ENCODE measurements at regions not wholly inside any gene's neighbourhood (a gene's known extent, or its start where the extent isn't known, plus 50 kb on each side); places are given as distances from the start of the nearest gene placed in this dataset.

DNA sequence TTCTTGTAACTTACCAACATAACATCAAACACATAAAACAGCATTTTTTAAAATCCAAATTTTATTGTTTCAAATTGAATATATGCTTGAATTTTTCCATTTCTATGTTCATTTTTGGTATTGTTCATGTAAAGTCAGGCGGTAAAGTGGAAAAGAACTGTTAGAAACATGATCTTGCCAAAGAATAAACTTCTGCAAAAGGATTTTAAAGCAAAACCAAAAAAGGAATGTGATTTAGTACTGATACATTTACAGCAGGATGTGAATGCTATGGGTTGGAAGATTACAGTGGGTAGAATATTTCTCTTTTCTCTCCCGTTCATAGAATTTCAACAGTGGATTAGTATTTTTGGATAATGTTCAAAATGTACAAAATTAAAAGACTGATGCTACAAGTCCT is 277.2 kb upstream of the MPDZ start:
- Histone ChIP-seq H3K4me1 (ENCODE audit: insufficient read depth) (no peaks in the 10 kb centered on the region; the same call in 1 of the 2 replicates), H3K36me3 (ENCODE audit: insufficient read depth) (no peaks in the 10 kb centered on the region), H3F3A (replicated peaks; ENCODE audit: low read depth) (no peaks in the 10 kb centered on the region), H3K79me2 (replicated peaks; ENCODE audit: insufficient read depth) (no peaks in the 10 kb centered on the region), H4K20me1 (replicated peaks; ENCODE audit: insufficient read depth) (no peaks in the 10 kb centered on the region), H3K4me2 (no peak overlapping the region), H3K4me3 (no peak overlapping the region), H3K27ac (ENCODE audit: low read depth) (no peak overlapping the region), H2AFZ (no peak overlapping the region), H3K27me3 (ENCODE audit: insufficient read depth) (no peaks in the 10 kb centered on the region), H3K9me2 (ENCODE audit: insufficient read depth) (no peaks in the 10 kb centered on the region)
- Mint-ChIP-seq H3K4me3 (no peak overlapping the region), H3K36me3 (ENCODE audit: low read depth) (no peaks in the 10 kb centered on the region), H3K27me3 (ENCODE audit: insufficient read depth, low read depth, poor library complexity) (no peaks in the 10 kb centered on the region), H3K27ac (no peak overlapping the region), H3K4me1 (peaks cover 14% of the 10 kb centered on the region; the same call in 2 of the 3 replicates), H3K9me3 (no peaks in the 10 kb centered on the region)
- ATAC-seq (no peak), DNase-seq (ENCODE audit: low spot score) (no peak)
- TF ChIP-seq JUNB (IDR thresholded peaks at IDR 0.05; ENCODE audit: unreplicated experiment), result no peak
- TF ChIP-seq ZNF331 (CRISPR knock-in tag; IDR thresholded peaks at IDR 0.05; ENCODE audit: low read depth), result no peak
- no peak for TF ChIP-seq EZH2 (IDR thresholded peaks at IDR 0.05; ENCODE audit: low read depth, unreplicated experiment)
- TF ChIP-seq STAT1 (IDR thresholded peaks at IDR 0.05; ENCODE audit: unreplicated experiment), result no peak
- no peak for TF ChIP-seq ZNF114 (CRISPR knock-in tag; IDR thresholded peaks at IDR 0.05)
- no peak for TF ChIP-seq POLR2AphosphoS5 (IDR thresholded peaks at IDR 0.05; ENCODE audit: low read depth)
- TF ChIP-seq, protein P1, sequence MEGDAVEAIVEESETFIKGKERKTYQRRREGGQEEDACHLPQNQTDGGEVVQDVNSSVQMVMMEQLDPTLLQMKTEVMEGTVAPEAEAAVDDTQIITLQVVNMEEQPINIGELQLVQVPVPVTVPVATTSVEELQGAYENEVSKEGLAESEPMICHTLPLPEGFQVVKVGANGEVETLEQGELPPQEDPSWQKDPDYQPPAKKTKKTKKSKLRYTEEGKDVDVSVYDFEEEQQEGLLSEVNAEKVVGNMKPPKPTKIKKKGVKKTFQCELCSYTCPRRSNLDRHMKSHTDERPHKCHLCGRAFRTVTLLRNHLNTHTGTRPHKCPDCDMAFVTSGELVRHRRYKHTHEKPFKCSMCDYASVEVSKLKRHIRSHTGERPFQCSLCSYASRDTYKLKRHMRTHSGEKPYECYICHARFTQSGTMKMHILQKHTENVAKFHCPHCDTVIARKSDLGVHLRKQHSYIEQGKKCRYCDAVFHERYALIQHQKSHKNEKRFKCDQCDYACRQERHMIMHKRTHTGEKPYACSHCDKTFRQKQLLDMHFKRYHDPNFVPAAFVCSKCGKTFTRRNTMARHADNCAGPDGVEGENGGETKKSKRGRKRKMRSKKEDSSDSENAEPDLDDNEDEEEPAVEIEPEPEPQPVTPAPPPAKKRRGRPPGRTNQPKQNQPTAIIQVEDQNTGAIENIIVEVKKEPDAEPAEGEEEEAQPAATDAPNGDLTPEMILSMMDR (conservative IDR thresholded peaks at IDR 0.05; ENCODE audit: low read depth in 2 of 2), result no peak
- no peak for TF ChIP-seq ETS1 (IDR thresholded peaks at IDR 0.05)
- no peak for TF ChIP-seq CREB1 (CRISPR knock-in tag; IDR thresholded peaks at IDR 0.05; ENCODE audit: low read depth)
- TF ChIP-seq EZH2phosphoT487 (IDR thresholded peaks at IDR 0.05; ENCODE audit: unreplicated experiment), result no peak
- TF ChIP-seq, protein P2, sequence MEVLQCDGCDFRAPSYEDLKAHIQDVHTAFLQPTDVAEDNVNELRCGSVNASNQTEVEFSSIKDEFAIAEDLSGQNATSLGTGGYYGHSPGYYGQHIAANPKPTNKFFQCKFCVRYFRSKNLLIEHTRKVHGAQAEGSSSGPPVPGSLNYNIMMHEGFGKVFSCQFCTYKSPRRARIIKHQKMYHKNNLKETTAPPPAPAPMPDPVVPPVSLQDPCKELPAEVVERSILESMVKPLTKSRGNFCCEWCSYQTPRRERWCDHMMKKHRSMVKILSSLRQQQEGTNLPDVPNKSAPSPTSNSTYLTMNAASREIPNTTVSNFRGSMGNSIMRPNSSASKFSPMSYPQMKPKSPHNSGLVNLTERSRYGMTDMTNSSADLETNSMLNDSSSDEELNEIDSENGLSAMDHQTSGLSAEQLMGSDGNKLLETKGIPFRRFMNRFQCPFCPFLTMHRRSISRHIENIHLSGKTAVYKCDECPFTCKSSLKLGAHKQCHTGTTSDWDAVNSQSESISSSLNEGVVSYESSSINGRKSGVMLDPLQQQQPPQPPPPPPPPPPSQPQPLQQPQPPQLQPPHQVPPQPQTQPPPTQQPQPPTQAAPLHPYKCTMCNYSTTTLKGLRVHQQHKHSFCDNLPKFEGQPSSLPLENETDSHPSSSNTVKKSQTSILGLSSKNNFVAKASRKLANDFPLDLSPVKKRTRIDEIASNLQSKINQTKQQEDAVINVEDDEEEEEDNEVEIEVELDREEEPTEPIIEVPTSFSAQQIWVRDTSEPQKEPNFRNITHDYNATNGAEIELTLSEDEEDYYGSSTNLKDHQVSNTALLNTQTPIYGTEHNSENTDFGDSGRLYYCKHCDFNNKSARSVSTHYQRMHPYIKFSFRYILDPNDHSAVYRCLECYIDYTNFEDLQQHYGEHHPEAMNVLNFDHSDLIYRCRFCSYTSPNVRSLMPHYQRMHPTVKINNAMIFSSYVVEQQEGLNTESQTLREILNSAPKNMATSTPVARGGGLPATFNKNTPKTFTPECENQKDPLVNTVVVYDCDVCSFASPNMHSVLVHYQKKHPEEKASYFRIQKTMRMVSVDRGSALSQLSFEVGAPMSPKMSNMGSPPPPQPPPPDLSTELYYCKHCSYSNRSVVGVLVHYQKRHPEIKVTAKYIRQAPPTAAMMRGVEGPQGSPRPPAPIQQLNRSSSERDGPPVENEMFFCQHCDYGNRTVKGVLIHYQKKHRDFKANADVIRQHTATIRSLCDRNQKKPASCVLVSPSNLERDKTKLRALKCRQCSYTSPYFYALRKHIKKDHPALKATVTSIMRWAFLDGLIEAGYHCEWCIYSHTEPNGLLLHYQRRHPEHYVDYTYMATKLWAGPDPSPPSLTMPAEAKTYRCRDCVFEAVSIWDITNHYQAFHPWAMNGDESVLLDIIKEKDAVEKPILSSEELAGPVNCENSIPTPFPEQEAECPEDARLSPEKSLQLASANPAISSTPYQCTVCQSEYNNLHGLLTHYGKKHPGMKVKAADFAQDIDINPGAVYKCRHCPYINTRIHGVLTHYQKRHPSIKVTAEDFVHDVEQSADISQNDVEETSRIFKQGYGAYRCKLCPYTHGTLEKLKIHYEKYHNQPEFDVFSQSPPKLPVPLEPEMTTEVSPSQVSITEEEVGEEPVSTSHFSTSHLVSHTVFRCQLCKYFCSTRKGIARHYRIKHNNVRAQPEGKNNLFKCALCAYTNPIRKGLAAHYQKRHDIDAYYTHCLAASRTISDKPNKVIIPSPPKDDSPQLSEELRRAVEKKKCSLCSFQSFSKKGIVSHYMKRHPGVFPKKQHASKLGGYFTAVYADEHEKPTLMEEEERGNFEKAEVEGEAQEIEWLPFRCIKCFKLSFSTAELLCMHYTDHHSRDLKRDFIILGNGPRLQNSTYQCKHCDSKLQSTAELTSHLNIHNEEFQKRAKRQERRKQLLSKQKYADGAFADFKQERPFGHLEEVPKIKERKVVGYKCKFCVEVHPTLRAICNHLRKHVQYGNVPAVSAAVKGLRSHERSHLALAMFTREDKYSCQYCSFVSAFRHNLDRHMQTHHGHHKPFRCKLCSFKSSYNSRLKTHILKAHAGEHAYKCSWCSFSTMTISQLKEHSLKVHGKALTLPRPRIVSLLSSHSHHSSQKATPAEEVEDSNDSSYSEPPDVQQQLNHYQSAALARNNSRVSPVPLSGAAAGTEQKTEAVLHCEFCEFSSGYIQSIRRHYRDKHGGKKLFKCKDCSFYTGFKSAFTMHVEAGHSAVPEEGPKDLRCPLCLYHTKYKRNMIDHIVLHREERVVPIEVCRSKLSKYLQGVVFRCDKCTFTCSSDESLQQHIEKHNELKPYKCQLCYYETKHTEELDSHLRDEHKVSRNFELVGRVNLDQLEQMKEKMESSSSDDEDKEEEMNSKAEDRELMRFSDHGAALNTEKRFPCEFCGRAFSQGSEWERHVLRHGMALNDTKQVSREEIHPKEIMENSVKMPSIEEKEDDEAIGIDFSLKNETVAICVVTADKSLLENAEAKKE (CRISPR knock-in tag; IDR thresholded peaks at IDR 0.05), result no peak
- TF ChIP-seq NANOG (IDR thresholded peaks at IDR 0.05; ENCODE audit: borderline replicate concordance), result no peak
- TF ChIP-seq REST (IDR thresholded peaks at IDR 0.05; ENCODE audit: unreplicated experiment), result no peak

Data from GM23338 (cell line).